B cell (primary cell): ENCODE measurements at regions not wholly inside any gene's neighbourhood (a gene's known extent, or its start where the extent isn't known, plus 50 kb on each side); places are given as distances from the start of the nearest gene placed in this dataset.

Experiments used
- CTCF ChIP-seq: fragments of 200-600 bp; IDR thresholded peaks from one replicate; pipeline ENCODE4 v1.8.0; 2022; ENCODE audit warnings: antibody characterized with exemption, mild to moderate bottlenecking
- EZH2 ChIP-seq: IDR thresholded peaks from 2 replicates; pipeline ENCODE4 v1.6.1; 2012; ENCODE audit warnings: borderline replicate concordance, low read depth, mild to moderate bottlenecking, moderate library complexity, low read length; ENCODE audit not compliant: insufficient read depth, poor library complexity, severe bottlenecking

- TF ChIP-seq CTCF (no peak), EZH2 (no peak)
Observed at GRCh38 chr4:188660796-188661195, 521.6 kb downstream of the TRIML1 start.
